ENCODE measurements at regions not wholly inside any gene's neighbourhood (a gene's known extent, or its start where the extent isn't known, plus 50 kb on each side); places are given as distances from the start of the nearest gene placed in this dataset.
"Not testable (repeated sequence)": the region's sequence is repeated elsewhere in the genome, so short reads cannot be mapped to it uniquely, and the experiment has no call there.

- DNase-seq (ENCODE audit: low read depth), result no peak
These were observed 204.5 kb downstream of the SREK1 start for GRCh38 chr5:66348387-66349125.

DNA sequence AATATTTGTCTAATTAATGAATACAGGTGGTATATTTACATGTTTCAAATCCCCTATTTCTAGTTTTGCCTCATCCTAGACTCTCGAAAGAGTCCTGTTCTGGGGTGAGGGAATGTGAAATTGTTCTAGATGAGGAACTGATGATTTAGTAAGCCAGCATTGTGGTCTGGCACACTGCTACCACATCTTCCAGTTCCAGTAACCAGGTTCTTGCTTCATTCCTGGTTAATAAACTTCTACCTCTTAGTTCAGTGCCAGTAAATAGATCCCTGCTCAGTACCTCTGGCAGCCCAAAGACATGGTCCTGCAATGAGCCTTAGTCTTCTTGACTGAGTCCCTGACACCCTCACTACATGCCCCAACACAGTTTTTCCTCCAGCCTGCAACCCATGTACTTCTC is 207.7 kb downstream of the SREK1 start:
- peak; percentile 89 for DNase-seq (ENCODE audit: low read depth)

GRCh38 chr5:66353186-66353585 is 209.1 kb downstream of the SREK1 start:
- DNase-seq (ENCODE audit: low read depth), result peak; percentile 71

- no peak for DNase-seq (ENCODE audit: low read depth)
These were observed 210.3 kb downstream of the SREK1 start for GRCh38 chr5:66354422-66354821.

- DNase-seq (ENCODE audit: low read depth), result peak; percentile 23
These were observed 212.0 kb downstream of the SREK1 start for GRCh38 chr5:66356011-66356565.

GRCh38 chr5:66358741-66359140 is 214.6 kb downstream of the SREK1 start:
- no peak for DNase-seq (ENCODE audit: low read depth)

- DNase-seq (ENCODE audit: low read depth), result no peak
These were observed 217.0 kb downstream of the SREK1 start for GRCh38 chr5:66361070-66361469.

GRCh38 chr5:66362046-66362445 is 217.9 kb downstream of the SREK1 start:
- DNase-seq (ENCODE audit: low read depth), result peak; percentile 90

GRCh38 chr5:66362687-66363086 is 218.6 kb downstream of the SREK1 start:
- no peak for DNase-seq (ENCODE audit: low read depth)

- no peak for DNase-seq (ENCODE audit: low read depth)
These were observed 219.0 kb downstream of the SREK1 start for GRCh38 chr5:66363097-66363496.

GRCh38 chr5:66364186-66364585 is 220.1 kb downstream of the SREK1 start:
- DNase-seq (ENCODE audit: low read depth), result no peak

GRCh38 chr5:66365981-66366380 is 221.9 kb downstream of the SREK1 start:
- no peak for DNase-seq (ENCODE audit: low read depth)

DNA sequence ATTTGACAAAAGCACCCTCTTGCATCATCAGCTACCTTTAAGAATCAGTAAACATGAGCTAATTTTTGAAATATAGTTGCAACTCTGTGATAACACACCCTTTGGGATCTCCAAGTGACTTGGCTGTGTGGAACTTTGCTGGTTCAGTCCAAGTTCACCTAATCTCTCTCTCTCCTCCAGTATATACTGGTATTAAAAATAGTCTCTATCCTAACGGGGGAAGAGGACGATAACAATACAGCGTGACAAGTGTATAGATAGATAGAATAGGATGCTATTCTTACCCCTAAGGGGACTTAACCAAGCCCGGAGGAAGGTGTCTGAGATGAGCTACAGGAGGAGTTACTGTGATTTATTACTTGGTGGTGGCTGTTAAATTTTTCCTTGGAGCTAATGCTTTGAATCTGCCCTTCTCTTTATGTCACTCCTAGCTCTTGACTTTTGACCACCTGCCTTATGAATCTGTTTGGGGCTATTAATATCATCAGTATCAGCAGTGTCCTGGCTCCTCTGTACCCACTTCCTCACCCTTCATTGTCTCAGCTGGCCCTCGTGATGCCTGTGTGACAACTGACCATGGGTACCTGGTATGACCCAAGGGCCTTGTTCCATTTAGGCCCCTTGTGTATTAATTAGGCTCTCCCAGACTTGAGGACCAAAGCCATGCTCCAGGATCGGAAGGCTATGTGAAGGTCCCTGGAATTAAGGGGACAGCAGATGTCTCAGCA is 223.9 kb downstream of the SREK1 start:
- DNase-seq (ENCODE audit: low read depth), result no peak

DNA sequence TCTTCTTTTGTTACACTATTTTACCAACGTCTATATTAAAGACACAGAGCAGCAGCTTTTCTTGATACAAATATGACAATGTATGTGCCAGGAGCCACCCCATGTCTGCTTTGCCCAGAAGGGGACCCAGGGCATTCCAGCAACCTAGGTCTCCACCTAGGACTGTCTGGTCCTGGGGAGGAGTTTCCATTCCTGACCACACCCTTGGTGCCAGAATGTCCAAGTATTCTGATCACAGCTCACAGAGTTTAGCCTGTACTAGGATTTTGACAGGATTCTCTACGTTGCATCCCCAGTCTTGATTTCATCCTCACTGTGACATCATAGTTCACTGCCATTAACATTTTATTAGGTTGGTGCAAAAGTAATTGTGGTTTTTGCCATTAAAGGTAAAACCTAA is 224.7 kb downstream of the SREK1 start:
- no peak for DNase-seq (ENCODE audit: low read depth)

- peak; percentile 38 for DNase-seq (ENCODE audit: low read depth)
These were observed 218.4 kb upstream of the MAST4 start for GRCh38 chr5:66377747-66378146.

GRCh38 chr5:66378407-66378806 is 217.8 kb upstream of the MAST4 start:
- no peak for DNase-seq (ENCODE audit: low read depth)

DNA sequence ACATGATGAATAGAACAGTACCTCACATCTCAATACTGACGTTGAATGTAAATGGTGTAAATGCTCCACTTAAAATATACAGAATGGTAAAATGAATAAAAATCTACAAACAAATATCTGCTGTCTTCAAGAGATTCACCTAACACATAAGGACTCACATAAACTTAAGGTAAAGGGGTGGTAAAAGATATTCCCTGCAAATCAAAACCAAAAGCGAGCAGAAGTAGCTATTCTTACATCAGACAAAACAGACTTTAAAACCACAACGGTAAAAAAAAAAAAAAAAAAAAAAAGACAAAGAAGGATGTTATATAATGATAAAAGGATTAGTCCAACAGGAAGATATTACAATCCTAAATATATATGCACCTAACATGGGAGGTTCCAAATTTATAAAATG is 214.0 kb upstream of the MAST4 start:
- DNase-seq (ENCODE audit: low read depth), result no peak

- not testable (repeated sequence) for DNase-seq (ENCODE audit: low read depth)
These were observed 191.0 kb upstream of the MAST4 start for GRCh38 chr5:66405145-66405544.

DNA sequence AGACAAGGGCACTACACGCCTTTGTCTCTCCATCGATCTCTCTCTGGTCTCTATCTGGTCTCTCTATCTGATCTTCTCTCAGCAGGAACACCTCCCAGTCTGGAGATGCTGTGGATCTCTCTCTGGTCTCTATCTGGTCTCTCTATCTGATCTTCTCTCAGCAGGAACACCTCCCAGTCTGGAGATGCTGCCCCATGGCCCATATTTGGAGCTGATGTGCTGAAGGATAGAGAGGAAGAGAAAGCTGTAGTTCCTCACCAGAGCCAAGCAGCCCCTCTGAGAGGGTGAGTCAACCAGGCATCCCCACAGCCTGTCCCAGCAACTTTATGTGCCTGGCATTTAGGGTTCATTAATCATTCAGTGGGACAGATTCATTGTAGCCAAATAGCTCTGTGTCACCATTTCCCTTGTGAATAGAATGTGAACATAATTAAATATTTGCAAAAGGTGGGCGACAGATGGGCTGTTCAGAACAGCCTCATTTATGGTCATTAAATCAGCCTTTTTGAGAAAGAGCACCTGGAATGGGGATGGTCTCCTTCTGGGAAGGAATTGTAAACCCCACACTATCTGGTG is 189.3 kb upstream of the MAST4 start:
- DNase-seq (ENCODE audit: low read depth), result peak; percentile 65

DNA sequence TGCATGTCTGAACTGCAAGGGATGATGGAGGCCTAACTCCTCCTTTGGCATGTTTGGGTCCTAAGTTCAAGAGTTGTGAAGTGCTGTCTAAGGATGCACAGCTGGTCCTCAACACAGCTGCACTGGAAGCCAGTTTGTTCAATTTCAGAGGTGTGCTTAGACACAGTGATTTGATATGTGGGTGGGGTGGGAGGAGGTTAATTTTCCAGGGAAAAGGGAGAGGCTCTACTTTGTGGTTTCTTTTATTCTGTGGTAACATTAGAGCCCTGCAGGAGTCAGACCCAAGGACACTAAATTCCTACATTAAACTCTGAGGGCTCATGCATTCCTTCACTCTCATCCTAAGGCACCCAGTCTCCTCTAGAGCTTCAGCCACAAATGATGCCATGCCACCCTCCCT is 188.4 kb upstream of the MAST4 start:
- DNase-seq (ENCODE audit: low read depth), result no peak

DNA sequence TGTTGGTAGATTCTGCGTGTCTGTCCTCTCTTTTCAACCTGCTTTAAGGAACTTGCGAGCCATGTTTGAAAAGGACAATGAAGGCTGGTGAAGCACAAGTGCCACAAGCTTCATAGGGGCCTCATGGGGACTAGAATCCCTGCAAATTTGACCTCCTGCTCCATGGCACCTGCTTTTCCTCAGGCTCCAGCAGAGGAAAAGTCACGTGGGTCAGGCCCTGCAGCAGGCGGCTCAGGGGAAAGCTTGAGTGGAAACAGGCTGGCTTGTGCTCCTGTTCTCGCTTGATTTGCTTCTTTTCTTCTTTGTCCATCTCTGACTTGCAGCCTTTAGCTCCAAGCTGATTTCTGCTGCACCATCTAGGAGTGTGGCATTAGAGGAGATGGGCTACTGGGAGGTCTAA is 187.6 kb upstream of the MAST4 start:
- DNase-seq (ENCODE audit: low read depth), result no peak

- DNase-seq (ENCODE audit: low read depth), result no peak
These were observed 186.1 kb upstream of the MAST4 start for GRCh38 chr5:66410122-66410521.

GRCh38 chr5:66411701-66412100 is 184.5 kb upstream of the MAST4 start:
- DNase-seq (ENCODE audit: low read depth), result no peak

Measured in renal cortical epithelial cell (primary cell).